ENCODE measurements at regions not wholly inside any gene's neighbourhood (a gene's known extent, or its start where the extent isn't known, plus 50 kb on each side); places are given as distances from the start of the nearest gene placed in this dataset.
"Not testable (repeated sequence)": the region's sequence is repeated elsewhere in the genome, so short reads cannot be mapped to it uniquely, and the experiment has no call there.

DNA sequence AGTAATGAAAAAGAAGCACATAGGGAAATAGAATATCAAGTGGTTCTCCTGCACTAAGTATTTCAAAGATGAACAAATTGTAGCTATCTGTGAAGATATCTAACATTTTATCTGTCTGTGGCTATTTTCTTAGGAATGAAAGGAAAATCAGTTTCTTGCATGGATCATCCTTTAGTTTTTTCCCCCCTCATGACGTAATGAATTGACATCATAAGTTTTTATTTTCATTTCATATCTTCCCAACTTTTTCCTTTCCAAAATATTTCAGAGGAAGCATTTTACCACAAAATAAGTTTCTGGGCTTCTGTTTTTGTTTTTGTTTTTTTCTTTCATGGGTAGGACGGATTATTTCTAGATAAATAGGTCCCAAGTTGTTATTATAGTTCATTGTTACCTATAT is 996.6 kb downstream of the TMEM121 start:
- DNase-seq: no peak

DNA sequence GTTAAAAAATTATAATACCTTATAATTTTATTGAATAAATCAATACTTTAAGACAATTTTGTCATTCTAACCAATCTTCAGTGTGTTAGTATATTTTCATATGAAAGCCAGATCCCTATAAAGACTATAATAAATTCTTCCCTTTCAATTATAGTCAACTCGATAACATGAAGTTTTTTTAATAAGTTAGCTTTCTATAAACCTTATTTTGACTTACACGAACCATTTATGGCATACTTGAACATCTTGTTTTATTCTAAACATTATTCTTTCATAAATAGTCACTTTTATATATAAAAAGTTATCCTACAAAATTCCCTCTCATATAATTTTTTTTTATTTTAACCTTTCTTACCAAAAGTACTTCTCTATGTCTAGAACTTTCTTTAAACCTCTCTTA is 1002.3 kb downstream of the TMEM121 start:
- DNase-seq: no peak

DNA sequence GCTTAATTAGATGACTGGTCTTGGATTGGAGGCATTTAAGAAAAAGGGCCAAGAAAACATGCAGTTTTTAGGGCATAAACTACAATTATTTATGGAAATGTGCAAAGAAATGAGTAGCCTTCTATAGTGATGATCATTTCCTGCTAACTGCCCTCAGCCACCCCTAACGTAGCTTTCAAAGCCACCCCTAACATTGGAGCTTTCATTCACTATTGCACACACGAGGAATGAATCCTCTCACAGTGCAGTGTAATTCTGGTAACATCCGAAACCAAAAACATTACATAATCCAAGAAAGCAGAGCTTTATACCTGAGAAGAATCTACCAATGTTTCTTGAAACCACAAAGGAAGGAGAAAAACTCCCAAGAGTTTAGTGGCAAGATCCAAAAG is 1003.6 kb downstream of the TMEM121 start:
- DNase-seq: no peak

DNA sequence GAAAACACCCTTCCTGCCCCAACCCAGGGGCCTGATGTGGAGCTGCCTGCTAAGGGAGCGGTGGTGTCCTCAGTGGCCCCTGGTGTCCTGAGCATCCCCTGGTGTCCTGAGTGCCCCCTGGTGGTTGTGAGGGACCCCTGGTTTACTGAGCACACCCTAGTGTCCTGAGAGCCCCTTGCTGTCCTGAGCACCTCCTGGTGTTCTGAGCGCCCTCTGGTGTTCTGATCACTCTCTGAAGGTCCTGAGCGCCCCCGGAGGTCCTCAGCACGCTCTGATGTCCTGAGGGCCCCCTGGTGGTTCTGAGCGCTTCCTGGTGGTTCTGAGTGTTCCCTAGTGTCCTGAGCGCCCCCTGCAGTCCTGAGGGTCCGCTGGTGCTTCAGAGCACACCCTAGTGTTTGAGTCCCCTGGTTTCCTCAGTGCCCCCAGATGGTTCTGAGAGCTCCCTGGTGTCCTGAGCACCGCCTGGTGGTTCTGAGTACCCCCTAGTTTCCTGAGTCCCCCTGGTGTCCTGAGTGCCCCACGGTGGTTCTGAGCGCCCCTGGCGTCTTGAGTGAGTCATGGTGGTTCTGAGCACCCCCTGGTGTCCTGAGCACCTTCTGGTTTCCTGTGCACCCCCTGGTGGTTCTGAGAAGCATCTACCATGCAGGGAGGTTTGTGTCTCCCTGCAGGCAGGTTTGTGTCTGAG is 1004.2 kb downstream of the TMEM121 start:
- DNase-seq: no peak

DNA sequence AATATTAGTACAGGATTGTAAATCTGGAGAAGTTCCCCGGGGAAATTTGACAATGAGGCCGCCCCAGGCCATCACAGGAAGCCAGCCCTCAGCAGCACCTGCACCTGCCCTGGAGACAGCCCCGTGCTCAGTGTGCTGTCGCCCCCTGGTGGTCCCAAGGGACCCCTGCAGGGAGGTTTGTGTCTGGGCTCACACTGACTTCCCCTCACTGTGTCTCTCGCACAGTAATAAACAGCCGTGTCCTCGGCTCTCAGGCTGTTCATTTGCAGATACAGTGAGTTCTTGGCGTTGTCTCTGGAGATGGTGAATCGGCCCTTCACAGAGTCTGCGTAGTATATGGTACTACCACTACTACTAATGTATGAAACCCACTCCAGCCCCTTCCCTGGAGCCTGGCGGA is 1011.2 kb downstream of the TMEM121 start:
- DNase-seq: not testable (repeated sequence)

DNA sequence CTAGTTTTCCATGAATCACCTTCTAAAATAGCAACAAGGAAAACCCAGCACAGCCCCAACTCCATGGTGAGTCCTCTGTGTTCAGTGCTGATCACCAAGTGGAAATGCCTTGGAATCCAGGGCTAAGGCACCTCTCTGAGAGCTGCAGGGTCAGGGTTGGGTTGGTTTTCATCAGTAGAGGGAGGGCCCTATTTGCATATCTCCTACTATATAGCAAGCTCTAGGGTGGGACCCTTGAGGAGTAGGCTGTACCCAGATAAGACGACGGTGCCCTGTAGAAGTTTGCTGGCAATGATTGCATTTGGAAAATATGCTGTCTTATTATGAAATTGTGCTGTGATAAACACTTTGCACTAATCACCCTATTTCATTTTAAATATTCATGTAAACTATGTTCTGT is 1011.8 kb downstream of the TMEM121 start:
- DNase-seq: no peak

DNA sequence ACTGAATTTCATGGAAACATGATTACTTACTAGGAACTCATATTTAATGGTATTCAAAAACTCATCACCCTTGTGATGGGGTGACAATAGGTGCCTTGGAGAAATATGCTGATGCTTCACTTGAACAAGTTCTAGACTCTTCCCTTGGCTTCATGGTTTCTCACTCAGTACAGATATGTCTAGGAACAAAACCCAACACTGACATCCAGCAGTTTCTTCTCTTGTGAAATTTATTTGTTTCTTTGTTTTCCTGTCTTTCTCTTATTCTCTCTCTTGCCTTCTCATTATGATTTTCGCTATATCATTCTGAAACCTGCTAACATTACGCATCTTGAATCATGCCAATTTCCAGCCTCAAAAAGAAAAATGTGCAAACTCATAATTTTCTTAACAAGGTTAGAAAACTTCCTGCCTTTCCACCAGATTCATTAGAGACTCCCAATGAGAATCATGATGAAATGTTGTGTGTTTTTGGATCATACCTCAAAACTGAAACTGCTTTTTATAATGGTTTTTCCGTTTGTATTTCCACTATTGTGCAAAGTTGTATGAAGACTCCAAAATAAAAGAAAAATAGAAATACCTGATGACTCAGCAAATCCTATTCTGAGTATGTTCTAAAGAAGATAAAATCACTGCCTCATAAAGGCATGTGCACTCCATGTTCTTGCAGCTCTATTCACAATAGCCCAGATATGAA is 1021.5 kb downstream of the TMEM121 start:
- DNase-seq: no peak

DNA sequence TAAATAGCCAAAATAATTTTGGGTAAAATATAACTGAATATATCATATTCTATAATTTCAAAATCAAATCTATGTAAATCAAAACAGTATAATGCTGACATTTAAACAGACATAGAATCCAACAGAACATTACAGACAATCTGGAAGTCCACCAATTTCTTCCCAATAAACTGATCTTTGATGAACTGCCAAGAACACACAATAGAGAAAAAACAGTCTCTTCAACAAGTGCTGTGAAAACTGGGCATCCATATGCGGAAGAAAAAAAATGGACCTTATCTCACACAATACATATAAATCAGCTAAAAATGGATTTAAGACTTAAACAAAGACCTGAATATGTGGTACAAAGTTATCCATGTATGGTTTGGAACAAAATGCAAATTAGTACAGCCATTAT is 1022.7 kb downstream of the TMEM121 start:
- no peak for DNase-seq

DNA sequence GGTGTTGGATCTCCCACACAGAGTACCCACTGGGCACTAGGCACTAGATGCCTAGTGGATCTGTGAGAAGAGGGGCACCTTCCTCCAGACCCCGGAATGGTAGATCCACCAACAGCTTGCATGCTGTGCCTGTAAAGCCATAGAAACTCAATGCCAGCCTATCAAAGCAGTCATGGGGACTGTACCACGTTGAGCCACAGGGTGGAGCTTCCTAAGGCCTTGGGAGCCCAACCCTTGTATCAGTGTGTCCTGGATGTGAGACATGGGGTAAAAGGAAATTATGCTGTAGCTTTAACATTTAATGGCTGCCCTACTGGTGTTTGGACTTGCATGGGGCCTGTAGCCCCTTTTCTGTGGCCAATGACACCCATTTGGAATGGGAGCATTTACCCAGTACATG is 1024.9 kb downstream of the TMEM121 start:
- DNase-seq: no peak

DNA sequence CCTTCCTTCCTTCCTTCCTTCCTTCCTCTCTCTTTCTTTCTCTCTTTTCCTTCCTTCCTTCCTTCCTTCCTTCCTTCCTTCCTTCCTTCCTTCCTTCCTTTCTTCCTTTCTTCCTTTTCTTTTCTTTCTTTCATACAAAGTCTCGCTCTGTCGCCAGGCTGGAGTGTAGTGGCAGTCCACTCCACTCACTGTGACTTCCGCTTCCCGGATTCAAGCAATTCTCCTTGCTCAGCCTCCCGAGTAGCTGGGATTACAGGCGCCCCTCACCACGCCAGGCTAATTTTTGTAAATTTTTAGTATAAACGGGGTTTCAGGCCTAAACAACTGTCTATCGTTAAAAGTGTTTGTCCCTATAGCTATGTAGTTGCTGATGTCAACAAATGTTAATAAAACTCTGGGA is 1029.8 kb downstream of the TMEM121 start:
- DNase-seq: not testable (repeated sequence)

DNA sequence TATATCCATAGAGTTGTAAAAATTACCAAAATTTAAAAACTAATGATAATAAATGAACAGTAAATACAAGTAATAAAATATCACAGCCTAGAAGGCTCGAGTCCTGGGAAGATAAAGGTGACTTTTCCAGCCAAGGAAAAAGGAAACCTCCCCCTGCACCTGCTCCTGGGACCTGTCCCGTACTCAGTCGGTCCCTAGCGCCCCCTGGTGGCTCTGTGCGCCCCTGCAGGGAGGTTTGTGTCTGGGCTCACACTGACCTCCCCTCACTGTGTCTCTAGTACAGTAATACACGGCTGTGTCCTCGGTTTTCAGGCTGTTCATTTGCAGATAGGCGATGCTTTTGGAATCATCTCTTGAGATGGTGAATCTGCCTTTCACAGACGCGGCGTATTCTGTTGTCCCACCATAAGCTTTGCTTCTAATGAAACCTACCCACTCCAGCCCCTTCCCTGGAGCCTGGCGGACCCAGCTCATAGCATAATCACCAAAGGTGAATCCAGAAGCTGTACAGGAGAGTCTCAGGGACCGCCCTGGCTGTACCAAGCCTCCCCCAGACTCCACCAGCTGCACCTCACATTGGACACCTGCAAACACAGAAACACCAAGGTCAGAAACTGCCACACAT is 1030.4 kb downstream of the TMEM121 start:
- no peak for DNase-seq

DNA sequence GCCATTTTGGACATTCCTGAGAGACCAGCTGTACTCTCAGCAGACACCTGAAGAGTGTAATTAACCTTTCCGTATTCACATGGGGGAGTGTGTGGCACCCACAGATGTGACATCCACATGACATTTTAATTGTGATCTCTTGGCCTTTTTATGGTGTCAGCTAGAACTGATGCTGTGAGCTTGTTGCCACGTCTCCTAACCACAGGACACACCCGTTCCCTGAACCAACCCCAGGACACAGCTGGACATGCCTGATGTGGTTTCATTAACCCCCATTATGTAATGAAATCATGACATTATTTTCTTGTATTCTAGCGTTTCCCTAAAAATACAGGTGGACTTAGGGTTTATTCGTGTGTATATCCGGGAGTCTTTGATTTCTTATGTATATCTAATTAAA is 1036.1 kb downstream of the TMEM121 start:
- no peak for DNase-seq

DNA sequence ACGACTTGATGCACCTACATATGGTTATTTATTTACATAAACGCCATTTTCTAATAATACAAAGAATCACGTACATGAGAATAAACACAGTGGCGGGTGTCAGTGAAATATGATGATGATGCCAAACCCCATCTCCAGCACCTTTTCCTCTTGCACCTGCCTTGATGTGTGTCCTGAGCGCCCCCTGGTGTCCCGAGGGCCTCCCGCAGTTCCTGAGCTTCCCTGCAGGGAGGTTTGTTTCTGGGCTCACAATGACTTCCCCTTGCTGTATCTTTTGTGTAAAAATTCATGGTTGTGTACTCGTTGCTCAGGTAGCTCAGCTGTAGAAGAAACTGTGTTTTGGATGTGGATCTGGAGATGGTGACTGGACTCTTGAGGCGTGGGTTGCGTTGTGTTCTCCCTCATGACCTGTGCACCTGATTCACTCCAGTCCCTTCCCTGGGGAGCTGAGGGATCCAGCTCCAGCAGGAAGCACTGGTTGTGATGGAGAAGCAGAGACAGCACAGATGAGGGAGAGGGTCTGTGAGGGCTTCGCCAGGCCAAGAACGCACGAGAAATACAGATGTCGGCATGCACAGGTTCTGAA is 1037.8 kb downstream of the TMEM121 start:
- no peak for DNase-seq

DNA sequence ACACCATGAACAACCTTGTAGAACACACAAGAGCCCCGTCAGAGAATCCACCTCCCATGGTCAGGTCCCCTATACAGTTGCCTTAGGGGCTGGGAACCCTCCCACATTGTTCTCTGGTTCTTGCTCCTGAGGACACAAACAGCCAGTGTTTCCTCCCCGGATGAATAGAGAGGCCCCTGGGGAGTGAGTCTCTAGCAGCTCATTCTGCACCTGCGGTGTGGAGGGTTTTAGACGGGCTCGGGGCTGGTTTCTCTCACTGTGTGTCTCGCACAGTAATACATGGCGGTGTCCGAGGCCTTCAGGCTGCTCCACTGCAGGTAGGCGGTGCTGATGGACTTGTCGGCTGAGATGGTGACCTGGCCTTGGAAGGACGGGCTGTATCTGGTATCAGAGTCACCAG is 1052.1 kb downstream of the TMEM121 start:
- no peak for DNase-seq

DNA sequence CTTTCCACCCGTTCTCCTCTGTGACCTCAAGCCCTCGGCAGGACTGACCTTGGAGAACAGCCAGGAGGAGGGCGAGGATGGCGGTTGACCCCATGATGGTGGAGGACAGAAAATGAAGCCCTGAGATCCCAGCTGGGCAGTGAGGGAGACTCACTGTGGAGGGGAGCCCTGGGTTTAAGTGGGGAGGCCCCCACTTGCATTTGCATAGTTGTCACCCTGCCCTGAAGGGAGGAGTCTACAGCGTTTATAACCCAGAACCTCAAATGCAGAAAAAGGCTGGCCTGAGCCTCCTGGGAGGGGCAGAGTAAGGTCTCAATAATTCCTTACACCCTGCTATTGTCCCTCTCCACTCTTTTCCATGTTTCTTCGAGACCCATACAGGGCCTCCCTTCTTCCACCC is 1052.7 kb downstream of the TMEM121 start:
- no peak for DNase-seq

DNA sequence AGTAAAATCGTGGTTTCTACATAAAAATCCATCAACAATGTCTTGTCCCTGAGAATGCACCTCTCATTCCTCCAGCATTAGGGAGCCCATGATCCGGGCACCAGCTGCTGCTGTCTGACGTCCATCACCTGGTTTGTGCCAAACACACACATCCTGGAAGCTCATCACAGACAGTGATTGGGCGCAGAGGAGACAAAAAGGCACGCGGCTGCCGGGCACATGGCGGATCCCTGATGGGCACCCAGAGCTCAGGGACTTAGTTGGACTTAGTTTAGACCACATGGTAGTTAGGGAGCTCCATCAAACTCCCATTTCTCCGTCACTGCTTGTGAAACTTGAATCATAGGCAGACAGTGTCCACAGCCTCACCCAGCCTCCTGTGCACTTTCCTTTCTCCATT is 1059.3 kb downstream of the TMEM121 start:
- no peak for DNase-seq

DNA sequence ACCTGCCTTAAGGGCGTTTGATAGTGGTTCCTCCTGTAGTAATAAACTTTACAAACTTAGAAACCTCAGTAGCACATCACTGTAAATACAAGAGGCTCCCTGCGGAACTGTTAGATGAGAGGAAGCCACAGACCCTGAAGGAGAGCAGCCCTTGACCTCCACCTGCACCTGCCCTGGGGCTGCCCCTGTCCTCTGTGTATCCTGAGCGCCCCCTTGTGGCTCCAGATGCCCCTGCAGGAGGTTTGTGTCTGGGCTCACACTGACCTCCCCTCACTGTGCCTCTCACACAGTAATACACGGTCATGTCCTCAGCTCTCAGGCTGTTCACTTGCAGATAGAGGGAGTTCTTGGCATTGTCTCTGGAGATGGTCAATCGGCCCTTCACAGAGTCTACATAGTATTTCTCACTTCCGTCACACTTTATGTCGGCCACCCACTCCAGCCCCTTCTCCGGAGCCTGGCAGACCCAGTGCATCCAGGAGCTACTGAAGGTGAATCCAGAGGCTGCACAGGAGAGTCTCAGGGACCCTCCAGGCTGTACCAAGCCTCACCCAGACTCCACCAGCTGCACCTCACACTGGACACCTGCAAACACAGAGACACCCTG is 1059.8 kb downstream of the TMEM121 start:
- no peak for DNase-seq

DNA sequence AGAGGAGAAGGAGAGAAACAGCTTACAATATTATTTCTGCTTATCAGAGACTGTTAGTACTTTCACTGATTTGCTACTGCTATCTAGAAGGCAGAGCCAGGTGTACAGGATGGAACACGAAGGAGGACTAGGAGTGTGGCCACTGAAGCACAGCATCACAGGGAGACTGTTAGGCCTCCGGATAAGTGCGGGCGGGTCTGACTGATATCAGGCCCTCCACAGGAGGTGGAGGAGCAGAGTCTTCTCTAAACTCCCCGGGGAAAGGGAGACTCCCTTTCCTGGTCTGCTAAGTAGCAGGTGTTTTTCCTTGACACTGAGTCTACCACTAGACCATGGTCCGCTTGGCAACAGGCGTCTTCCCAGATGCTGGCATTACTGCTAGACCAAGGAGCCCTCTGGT is 1065.2 kb downstream of the TMEM121 start:
- DNase-seq: not testable (repeated sequence)

DNA sequence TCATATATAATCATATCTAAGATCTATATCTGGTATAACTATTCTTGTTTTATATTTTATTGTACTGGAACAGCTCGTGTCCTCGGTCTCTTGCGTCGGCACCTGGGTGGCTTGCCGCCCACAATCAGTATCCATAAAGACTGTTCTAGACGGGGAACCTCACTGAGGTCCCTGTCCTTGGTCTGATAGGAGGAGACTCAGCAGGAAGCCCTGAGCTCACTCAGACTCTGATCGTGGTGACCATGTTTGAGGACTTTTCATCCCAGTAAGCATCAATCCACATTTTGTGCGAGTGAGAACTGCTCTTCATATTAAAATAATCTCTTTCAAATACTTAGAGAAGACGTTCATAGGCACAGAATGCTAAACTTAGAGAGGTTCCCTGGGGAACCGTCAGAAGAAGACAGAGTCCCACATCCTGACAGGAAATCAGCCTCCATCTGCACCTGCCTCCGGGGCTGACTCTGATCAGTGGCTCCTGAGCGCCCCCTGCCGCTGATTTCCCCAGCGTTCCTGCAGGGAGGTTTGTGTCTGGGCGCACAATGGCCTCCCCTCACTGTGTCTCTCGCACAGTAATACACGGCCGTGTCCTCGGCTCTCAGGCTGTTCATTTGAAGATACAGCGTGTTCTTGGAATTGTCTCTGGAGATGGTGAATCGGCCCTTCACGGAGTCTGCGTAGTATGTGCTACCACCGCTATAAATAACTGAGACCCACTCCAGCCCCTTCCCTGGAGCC is 1065.9 kb downstream of the TMEM121 start:
- DNase-seq: not testable (repeated sequence)

DNA sequence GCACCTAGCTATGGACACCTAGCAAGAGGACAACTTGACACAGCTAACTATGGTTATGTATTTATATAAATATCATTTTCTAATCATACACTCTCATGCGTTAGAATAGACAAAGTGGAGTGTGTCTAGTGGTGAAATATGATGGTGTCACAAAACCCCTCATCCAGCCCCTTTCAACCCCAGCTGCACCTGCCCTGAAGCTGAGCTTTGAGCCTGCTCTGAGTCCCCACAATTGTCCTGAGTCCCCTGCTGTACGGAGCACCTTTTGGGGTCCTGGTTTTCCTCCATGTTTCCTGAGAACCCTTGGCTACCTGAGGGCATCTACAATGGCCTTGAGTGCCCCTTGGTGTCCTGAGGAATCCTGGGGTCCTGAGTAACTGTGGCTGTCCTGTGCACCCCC is 1072.8 kb downstream of the TMEM121 start:
- DNase-seq: no peak

DNA sequence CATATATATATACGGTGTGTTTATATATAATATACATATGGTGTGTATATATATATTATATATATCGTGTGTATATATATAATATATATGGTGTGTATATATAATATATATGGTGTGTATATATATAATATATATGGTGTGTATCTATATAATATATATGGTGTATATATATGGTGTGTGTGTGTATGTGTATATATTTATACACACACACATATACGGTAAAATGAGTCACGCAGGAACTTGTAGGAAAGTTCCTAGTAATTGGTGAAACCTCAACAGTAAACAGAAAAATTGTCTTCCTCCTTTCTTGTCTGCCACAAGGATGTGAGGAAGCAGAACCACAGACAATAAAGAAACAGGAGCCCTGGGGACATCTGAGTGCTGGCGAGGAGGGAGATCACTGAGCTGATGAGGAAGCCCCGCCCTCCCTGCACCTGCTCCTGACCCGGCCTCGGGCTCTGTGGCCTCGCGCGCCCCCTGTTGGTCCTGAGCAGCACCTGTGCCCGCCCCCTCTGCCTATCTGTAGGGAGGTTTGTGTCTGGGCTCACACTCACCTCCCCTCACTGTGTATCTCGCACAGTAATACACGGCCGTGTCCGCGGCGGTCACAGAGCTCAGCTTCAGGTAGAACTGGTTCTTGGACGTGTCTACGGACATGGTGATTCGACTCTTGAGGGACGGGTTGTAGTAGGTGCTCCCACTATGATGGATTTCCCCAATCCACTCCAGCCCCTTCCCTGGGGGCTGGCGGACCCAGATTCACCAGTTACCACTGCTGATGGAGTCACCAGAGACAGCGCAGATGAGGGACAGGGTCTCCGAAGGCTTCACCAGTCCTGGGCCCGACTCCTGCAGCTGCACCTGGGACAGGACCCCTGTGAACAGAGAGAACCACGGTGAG is 1079.4 kb downstream of the TMEM121 start:
- no peak for DNase-seq

DNA sequence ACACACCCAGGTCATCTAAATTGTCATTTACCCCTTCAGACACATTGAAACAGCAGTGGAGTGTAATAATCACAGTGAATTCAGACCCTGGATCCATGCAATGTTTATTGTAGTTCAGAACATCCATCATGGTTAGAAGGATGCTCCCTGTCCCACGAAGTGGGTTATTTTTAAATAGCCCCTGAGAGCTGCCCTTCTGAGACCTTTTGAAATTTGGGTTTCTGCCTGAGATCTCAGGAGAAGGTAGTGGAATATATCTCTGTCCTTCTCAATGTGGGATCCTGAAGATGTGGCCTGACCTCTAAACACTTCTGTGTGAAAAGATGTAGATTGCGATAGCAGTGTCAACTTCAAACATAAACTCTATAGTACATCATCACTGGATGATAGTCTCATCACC is 1080.6 kb downstream of the TMEM121 start:
- DNase-seq: no peak
